Hematopoietic multipotent progenitor cell treated with erythropoietin and hydrocortisone succinate and interleukin-3 and kit ligand, for 8 days (in vitro differentiated cells): ENCODE measurements at regions not wholly inside any gene's neighbourhood (a gene's known extent, or its start where the extent isn't known, plus 50 kb on each side); places are given as distances from the start of the nearest gene placed in this dataset.
A peak's percentile ranks its signal among the peaks of the same experiment; 100 is the strongest.

Experiments used
- DNase-seq: peaks from one replicate; pipeline ENCODE4 v3.0.0-alpha.2; 2015

- DNase-seq: no peak
Observed at GRCh38 chr10:131445623-131446022, 134.1 kb upstream of the TCERG1L start.

- DNase-seq: no peak
Observed at GRCh38 chr10:131446171-131446570, 134.7 kb upstream of the TCERG1L start.

- no peak for DNase-seq
Observed at GRCh38 chr10:131448171-131448570, 136.7 kb upstream of the TCERG1L start.

- no peak for DNase-seq
Observed at GRCh38 chr10:131448883-131449282, 137.4 kb upstream of the TCERG1L start.

- DNase-seq: no peak
Observed at GRCh38 chr10:131450216-131450765, 138.8 kb upstream of the TCERG1L start.

- DNase-seq: no peak
Observed at GRCh38 chr10:131451407-131452015, 140.0 kb upstream of the TCERG1L start.

GRCh38 chr10:131452926-131453720 is 141.6 kb upstream of the TCERG1L start:
- no peak for DNase-seq

- DNase-seq: peak; percentile 59
Observed at GRCh38 chr10:131453721-131454634, 142.5 kb upstream of the TCERG1L start.

GRCh38 chr10:131456411-131456810 is 144.9 kb upstream of the TCERG1L start:
- no peak for DNase-seq

- DNase-seq: no peak
Observed at GRCh38 chr10:131461093-131461492, 149.6 kb upstream of the TCERG1L start.

GRCh38 chr10:131464789-131465188 is 153.3 kb upstream of the TCERG1L start:
- no peak for DNase-seq

GRCh38 chr10:131469551-131469950 is 158.0 kb upstream of the TCERG1L start:
- no peak for DNase-seq

GRCh38 chr10:131473645-131474044 is 162.1 kb upstream of the TCERG1L start:
- DNase-seq: no peak

GRCh38 chr10:131474416-131474815 is 162.9 kb upstream of the TCERG1L start:
- DNase-seq: no peak

GRCh38 chr10:131475043-131475442 is 163.5 kb upstream of the TCERG1L start:
- no peak for DNase-seq

GRCh38 chr10:131475803-131476202 is 164.3 kb upstream of the TCERG1L start:
- DNase-seq: no peak

GRCh38 chr10:131477457-131478121 is 166.1 kb upstream of the TCERG1L start:
- no peak for DNase-seq

GRCh38 chr10:131478377-131478989 is 167.0 kb upstream of the TCERG1L start:
- DNase-seq: no peak

- DNase-seq: no peak
Observed at GRCh38 chr10:131480066-131480465, 168.5 kb upstream of the TCERG1L start.

- DNase-seq: no peak
Observed at GRCh38 chr10:131480861-131481260, 169.3 kb upstream of the TCERG1L start.

GRCh38 chr10:131485732-131486131 is 174.2 kb upstream of the TCERG1L start:
- no peak for DNase-seq

GRCh38 chr10:131487822-131488221 is 176.3 kb upstream of the TCERG1L start:
- no peak for DNase-seq
